ENCODE measurements at regions not wholly inside any gene's neighbourhood (a gene's known extent, or its start where the extent isn't known, plus 50 kb on each side); places are given as distances from the start of the nearest gene placed in this dataset.

- Histone ChIP-seq H3K79me2 (no peaks in the 10 kb centered on the region), H3K4me3 (ENCODE audit: low read depth, low read length) (no peak overlapping the region), H3K27ac (no peak overlapping the region), H3K4me2 (ENCODE audit: low read length) (no peak overlapping the region), H3K9ac (no peak overlapping the region), H3K36me3 (ENCODE audit: control insufficient read depth, insufficient read depth, low read length) (no peaks in the 10 kb centered on the region), H3K27me3 (ENCODE audit: control insufficient read depth, insufficient read depth, low read length) (no peaks in the 10 kb centered on the region), H2AFZ (no peak overlapping the region), H3K9me3 (ENCODE audit: control insufficient read depth, low read length) (no peaks in the 10 kb centered on the region), H3K4me1 (no peaks in the 10 kb centered on the region)
- TF ChIP-seq, protein P1, sequence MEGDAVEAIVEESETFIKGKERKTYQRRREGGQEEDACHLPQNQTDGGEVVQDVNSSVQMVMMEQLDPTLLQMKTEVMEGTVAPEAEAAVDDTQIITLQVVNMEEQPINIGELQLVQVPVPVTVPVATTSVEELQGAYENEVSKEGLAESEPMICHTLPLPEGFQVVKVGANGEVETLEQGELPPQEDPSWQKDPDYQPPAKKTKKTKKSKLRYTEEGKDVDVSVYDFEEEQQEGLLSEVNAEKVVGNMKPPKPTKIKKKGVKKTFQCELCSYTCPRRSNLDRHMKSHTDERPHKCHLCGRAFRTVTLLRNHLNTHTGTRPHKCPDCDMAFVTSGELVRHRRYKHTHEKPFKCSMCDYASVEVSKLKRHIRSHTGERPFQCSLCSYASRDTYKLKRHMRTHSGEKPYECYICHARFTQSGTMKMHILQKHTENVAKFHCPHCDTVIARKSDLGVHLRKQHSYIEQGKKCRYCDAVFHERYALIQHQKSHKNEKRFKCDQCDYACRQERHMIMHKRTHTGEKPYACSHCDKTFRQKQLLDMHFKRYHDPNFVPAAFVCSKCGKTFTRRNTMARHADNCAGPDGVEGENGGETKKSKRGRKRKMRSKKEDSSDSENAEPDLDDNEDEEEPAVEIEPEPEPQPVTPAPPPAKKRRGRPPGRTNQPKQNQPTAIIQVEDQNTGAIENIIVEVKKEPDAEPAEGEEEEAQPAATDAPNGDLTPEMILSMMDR (IDR thresholded peaks at IDR 0.05) = no peak
These were observed 209.0 kb downstream of the PPARGC1A start for GRCh38 chr4:23680671-23681518.

DNA sequence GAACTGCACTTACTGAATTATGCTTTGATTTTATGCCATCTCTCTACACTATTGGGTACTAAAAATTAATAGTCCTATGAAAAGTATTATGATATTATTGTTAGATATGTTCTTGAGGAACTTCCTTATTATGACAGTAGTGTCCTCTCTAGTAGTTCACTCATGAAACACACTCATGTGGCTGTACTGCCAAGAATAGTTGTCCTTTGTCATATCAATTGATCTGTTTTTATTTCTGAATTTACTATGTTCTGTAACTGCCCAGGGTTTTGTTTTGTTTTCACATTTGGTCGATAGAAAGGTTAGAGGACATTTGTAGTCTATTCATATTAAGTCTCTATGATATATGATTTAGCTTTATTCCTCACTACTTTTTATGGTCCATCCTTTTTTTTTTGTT, 215.2 kb downstream of the PPARGC1A start:
- no peaks in the 10 kb centered on the region for H3K36me3 ChIP-seq (ENCODE audit: control insufficient read depth, insufficient read depth, low read length)
- H3K27me3 ChIP-seq (ENCODE audit: control insufficient read depth, insufficient read depth, low read length) = no peaks in the 10 kb centered on the region
- no peaks in the 10 kb centered on the region for H3K9me3 ChIP-seq (ENCODE audit: control insufficient read depth, low read length)
- TF ChIP-seq, protein P1 (IDR thresholded peaks at IDR 0.05) = no peak
- no peak overlapping the region for H3K27ac ChIP-seq
- no peak overlapping the region for H3K4me3 ChIP-seq (ENCODE audit: low read depth, low read length)
- no peak overlapping the region for H3K9ac ChIP-seq
- no peaks in the 10 kb centered on the region for H3K4me1 ChIP-seq
- H2AFZ ChIP-seq = no peak overlapping the region
- no peaks in the 10 kb centered on the region for H3K79me2 ChIP-seq
- no peak overlapping the region for H3K4me2 ChIP-seq (ENCODE audit: low read length)

- TF ChIP-seq, protein P1 (IDR thresholded peaks at IDR 0.05) = no peak
- Histone ChIP-seq H3K9ac (no peak overlapping the region), H3K27me3 (ENCODE audit: control insufficient read depth, insufficient read depth, low read length) (no peaks in the 10 kb centered on the region), H3K9me3 (ENCODE audit: control insufficient read depth, low read length) (no peaks in the 10 kb centered on the region), H3K4me3 (ENCODE audit: low read depth, low read length) (no peak overlapping the region), H3K4me1 (no peaks in the 10 kb centered on the region), H3K79me2 (no peaks in the 10 kb centered on the region), H3K4me2 (ENCODE audit: low read length) (no peak overlapping the region), H3K27ac (no peak overlapping the region), H3K36me3 (ENCODE audit: control insufficient read depth, insufficient read depth, low read length) (no peaks in the 10 kb centered on the region), H2AFZ (no peak overlapping the region)
These were observed 222.2 kb downstream of the PPARGC1A start for GRCh38 chr4:23667659-23668058.

DNA sequence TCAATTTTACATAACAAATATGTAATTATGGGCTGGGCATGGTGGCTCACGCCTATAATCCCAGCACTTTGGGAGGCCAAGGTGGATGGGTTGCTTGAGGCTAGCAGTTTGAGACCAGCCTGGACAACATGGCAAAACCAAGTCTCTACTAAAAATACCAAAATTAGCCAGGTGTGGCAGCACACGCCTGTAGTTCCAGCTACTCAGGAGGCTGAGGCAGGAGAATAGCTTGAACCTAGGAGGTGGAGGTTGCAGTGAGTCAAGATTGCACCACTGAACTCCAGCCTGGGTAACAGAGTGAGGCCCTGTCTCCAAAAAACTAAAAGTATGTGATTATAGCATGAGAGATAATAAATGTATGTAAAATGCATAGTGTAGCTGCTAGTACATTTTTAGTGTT, 229.0 kb downstream of the PPARGC1A start:
- no peaks in the 10 kb centered on the region for H3K36me3 ChIP-seq (ENCODE audit: control insufficient read depth, insufficient read depth, low read length)
- H3K27ac ChIP-seq = no peak overlapping the region
- H2AFZ ChIP-seq = no peak overlapping the region
- no peak overlapping the region for H3K4me3 ChIP-seq (ENCODE audit: low read depth, low read length)
- H3K9ac ChIP-seq = no peak overlapping the region
- H3K79me2 ChIP-seq = no peaks in the 10 kb centered on the region
- H3K4me2 ChIP-seq (ENCODE audit: low read length) = no peak overlapping the region
- no peaks in the 10 kb centered on the region for H3K4me1 ChIP-seq
- TF ChIP-seq, protein P1 (IDR thresholded peaks at IDR 0.05) = no peak
- no peaks in the 10 kb centered on the region for H3K27me3 ChIP-seq (ENCODE audit: control insufficient read depth, insufficient read depth, low read length)
- H3K9me3 ChIP-seq (ENCODE audit: control insufficient read depth, low read length) = no peaks in the 10 kb centered on the region

DNA sequence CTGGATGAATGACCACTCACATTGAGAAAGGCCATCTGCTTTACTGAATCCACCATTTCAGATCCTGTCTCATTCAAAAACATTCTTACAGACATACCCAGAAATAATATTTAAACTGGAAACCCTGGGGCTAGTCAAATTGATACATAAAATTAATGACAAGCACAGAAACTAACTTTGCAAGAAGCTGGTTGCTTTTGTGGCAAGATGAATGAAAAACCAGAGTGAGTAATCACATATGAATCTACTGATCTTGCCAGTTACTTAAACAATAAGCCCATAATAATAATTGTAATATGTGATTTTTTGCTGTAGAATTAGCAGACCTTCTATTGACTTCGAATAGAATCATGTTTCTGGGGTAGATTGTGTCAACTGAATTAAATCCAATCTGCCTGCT, 235.1 kb downstream of the PPARGC1A start:
- no peak overlapping the region for H3K4me3 ChIP-seq (ENCODE audit: low read depth, low read length)
- H3K36me3 ChIP-seq (ENCODE audit: control insufficient read depth, insufficient read depth, low read length) = no peaks in the 10 kb centered on the region
- no peaks in the 10 kb centered on the region for H3K4me1 ChIP-seq
- no peak overlapping the region for H3K27ac ChIP-seq
- no peaks in the 10 kb centered on the region for H3K27me3 ChIP-seq (ENCODE audit: control insufficient read depth, insufficient read depth, low read length)
- no peaks in the 10 kb centered on the region for H3K9me3 ChIP-seq (ENCODE audit: control insufficient read depth, low read length)
- H3K4me2 ChIP-seq (ENCODE audit: low read length) = no peak overlapping the region
- no peak overlapping the region for H2AFZ ChIP-seq
- no peak overlapping the region for H3K9ac ChIP-seq
- TF ChIP-seq, protein P1 (IDR thresholded peaks at IDR 0.05) = no peak
- H3K79me2 ChIP-seq = no peaks in the 10 kb centered on the region
